MM.1S (cell line): ENCODE measurements at regions not wholly inside any gene's neighbourhood (a gene's known extent, or its start where the extent isn't known, plus 50 kb on each side); places are given as distances from the start of the nearest gene placed in this dataset.
"Not testable (repeated sequence)": the region's sequence is repeated elsewhere in the genome, so short reads cannot be mapped to it uniquely, and the experiment has no call there.

Experiments
- DNase-seq: peaks from one replicate; pipeline ENCODE4 v3.0.0-alpha.2; 2015
- H2AFZ ChIP-seq: fragments of 300-600 bp; sonication (generic); 2 replicates; pipeline ENCODE4 v1.6.0; 2016; ENCODE audit warnings: antibody characterized with exemption, low read length
- H3F3A ChIP-seq: fragments of 300-600 bp; sonication (generic); 2 replicates; pipeline ENCODE4 v1.6.1; 2016; ENCODE audit warnings: mild to moderate bottlenecking, antibody characterized with exemption, low read length, moderate library complexity, mixed read lengths; ENCODE audit not compliant: insufficient read depth
- H3K27ac ChIP-seq: fragments of 300-600 bp; sonication (generic); 2 replicates; pipeline ENCODE4 v1.5.1; 2016; ENCODE audit warnings: mild to moderate bottlenecking, low read length
- H3K27me3 ChIP-seq: fragments of 300-600 bp; sonication (generic); replicated peaks from 2 replicates; pipeline ENCODE4 v1.6.0; 2016; ENCODE audit warnings: low read length; ENCODE audit not compliant: insufficient read depth
- H3K36me3 ChIP-seq: fragments of 300-600 bp; sonication (generic); replicated peaks from 2 replicates; pipeline ENCODE4 v1.6.1; 2016; ENCODE audit warnings: mild to moderate bottlenecking, low read length, mixed read lengths; ENCODE audit not compliant: insufficient read depth
- H3K4me1 ChIP-seq: fragments of 300-600 bp; sonication (generic); 2 replicates; pipeline ENCODE4 v1.6.1; 2016; ENCODE audit warnings: low read length, mixed read lengths
- H3K4me2 ChIP-seq: fragments of 300-600 bp; sonication (generic); 2 replicates; pipeline ENCODE4 v1.6.0; 2016; ENCODE audit warnings: low read depth, low read length
- H3K4me3 ChIP-seq: fragments of 300-600 bp; sonication (generic); 2 replicates; pipeline ENCODE4 v1.5.1; 2016; ENCODE audit warnings: low read length, mixed read lengths
- H3K79me2 ChIP-seq: fragments of 300-600 bp; sonication (generic); 2 replicates; pipeline ENCODE4 v1.6.1; 2016; ENCODE audit warnings: mixed run types, low read length, mixed read lengths
- H3K9ac ChIP-seq: fragments of 300-600 bp; sonication (generic); 2 replicates; pipeline ENCODE4 v1.6.1; 2016; ENCODE audit warnings: low read length, mixed read lengths
- H3K9me2 ChIP-seq: fragments of 300-600 bp; sonication (generic); replicated peaks from 2 replicates; pipeline ENCODE4 v1.6.1; 2016; ENCODE audit warnings: mild to moderate bottlenecking, low read length, mixed read lengths; ENCODE audit not compliant: insufficient read depth
- H3K9me3 ChIP-seq: fragments of 300-600 bp; sonication (generic); replicated peaks from 2 replicates; pipeline ENCODE4 v1.6.1; 2016; ENCODE audit warnings: mild to moderate bottlenecking, low read length, mixed read lengths; ENCODE audit not compliant: insufficient read depth
- H4K20me1 ChIP-seq: fragments of 300-600 bp; sonication (generic); 2 replicates; pipeline ENCODE4 v1.6.1; 2016; ENCODE audit warnings: mild to moderate bottlenecking, low read length, moderate library complexity, mixed read lengths; ENCODE audit not compliant: insufficient read depth
- EZH2 ChIP-seq: fragments of 300-600 bp; sonication (generic); optimal IDR thresholded peaks from 2 replicates; pipeline ENCODE3; 2017; ENCODE audit warnings: low read depth, mild to moderate bottlenecking, antibody characterized with exemption, low read length, mixed read lengths
- EZH2phosphoT487 ChIP-seq: fragments of 300-600 bp; sonication (generic); IDR thresholded peaks from 2 replicates; pipeline ENCODE4 v1.6.1; 2018; ENCODE audit warnings: antibody characterized with exemption, low read length
- TF ChIP-seq, protein P1 (sequence below): fragments of 300-600 bp; sonication (generic); IDR thresholded peaks from 2 replicates; pipeline ENCODE4 v1.5.1; 2016; ENCODE audit warnings: antibody characterized with exemption, low read length, mixed read lengths

DNA sequence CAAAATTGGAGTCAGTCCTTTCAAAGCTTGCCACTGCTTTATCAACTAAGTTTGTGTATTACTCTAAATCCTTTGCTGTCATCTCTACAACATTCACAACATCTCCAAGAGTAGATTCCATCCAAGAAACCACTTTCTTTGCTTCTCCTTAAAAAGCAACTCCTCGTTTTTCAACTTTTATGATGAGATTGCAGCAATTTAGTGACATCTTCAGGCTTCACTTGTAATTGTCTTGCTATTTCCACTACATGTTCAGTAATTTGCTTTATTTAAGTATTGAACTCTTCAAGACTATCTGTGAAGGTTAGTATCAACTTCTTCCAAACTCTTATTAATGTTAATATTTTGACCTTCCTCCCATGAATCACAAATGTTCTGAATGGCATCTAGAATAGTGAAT is 747.9 kb downstream of the TMTC2 start:
- Histone ChIP-seq H3K9ac (no peak overlapping the region), H3K79me2 (no peaks in the 10 kb centered on the region), H3K9me2 (no peaks in the 10 kb centered on the region), H2AFZ (no peak overlapping the region), H3F3A (no peaks in the 10 kb centered on the region), H3K4me2 (no peak overlapping the region), H3K4me1 (no peaks in the 10 kb centered on the region), H4K20me1 (no peaks in the 10 kb centered on the region), H3K27ac (no peak overlapping the region), H3K9me3 (no peaks in the 10 kb centered on the region), H3K27me3 (no peaks in the 10 kb centered on the region), H3K36me3 (no peaks in the 10 kb centered on the region), H3K4me3 (no peak overlapping the region)
- DNase-seq = no peak
- TF ChIP-seq, protein P1, sequence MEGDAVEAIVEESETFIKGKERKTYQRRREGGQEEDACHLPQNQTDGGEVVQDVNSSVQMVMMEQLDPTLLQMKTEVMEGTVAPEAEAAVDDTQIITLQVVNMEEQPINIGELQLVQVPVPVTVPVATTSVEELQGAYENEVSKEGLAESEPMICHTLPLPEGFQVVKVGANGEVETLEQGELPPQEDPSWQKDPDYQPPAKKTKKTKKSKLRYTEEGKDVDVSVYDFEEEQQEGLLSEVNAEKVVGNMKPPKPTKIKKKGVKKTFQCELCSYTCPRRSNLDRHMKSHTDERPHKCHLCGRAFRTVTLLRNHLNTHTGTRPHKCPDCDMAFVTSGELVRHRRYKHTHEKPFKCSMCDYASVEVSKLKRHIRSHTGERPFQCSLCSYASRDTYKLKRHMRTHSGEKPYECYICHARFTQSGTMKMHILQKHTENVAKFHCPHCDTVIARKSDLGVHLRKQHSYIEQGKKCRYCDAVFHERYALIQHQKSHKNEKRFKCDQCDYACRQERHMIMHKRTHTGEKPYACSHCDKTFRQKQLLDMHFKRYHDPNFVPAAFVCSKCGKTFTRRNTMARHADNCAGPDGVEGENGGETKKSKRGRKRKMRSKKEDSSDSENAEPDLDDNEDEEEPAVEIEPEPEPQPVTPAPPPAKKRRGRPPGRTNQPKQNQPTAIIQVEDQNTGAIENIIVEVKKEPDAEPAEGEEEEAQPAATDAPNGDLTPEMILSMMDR = 0 out of 2 replicates have a peak, but pooled peaks have one; percentile 3
- TF ChIP-seq EZH2 = no peak

DNA sequence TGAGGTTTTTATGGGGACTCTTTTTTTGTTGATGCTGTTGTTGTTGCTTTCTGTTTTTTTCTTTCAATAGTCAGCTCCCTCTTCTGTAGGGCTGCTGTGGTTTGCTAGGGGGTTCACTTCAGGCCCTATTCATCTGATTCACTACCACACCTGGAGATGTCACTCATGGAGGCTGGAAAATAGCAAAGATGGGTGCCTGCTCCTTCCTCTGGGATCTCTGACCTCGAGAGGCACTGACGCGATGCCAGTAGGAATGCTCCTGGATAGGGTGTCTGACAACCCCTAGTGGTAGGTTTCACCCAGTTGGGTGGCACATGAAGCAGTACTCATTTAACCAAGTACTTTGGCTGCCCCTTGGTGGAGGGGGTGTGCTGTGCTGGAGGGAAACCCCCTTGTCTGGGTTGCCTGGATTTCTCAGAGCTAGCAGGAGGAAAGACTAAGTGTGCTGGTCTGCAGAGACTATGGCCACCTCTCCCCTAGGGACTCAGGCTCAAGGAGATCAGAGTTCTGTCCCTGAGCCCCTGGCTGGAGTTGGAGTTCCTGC is 745.5 kb downstream of the TMTC2 start:
- Histone ChIP-seq H3K4me1 (no peaks in the 10 kb centered on the region), H3K27ac (no peak overlapping the region), H3K36me3 (no peaks in the 10 kb centered on the region), H3K9me2 (no peaks in the 10 kb centered on the region), H3F3A (no peaks in the 10 kb centered on the region), H2AFZ (no peak overlapping the region), H3K4me2 (no peak overlapping the region), H3K9me3 (no peaks in the 10 kb centered on the region), H3K79me2 (no peaks in the 10 kb centered on the region), H3K4me3 (no peak overlapping the region), H3K9ac (no peak overlapping the region), H3K27me3 (no peaks in the 10 kb centered on the region), H4K20me1 (no peaks in the 10 kb centered on the region)
- no peak for DNase-seq
- TF ChIP-seq EZH2 (no peak), EZH2phosphoT487 (no peak)
- TF ChIP-seq, protein P1 = no peak

DNA sequence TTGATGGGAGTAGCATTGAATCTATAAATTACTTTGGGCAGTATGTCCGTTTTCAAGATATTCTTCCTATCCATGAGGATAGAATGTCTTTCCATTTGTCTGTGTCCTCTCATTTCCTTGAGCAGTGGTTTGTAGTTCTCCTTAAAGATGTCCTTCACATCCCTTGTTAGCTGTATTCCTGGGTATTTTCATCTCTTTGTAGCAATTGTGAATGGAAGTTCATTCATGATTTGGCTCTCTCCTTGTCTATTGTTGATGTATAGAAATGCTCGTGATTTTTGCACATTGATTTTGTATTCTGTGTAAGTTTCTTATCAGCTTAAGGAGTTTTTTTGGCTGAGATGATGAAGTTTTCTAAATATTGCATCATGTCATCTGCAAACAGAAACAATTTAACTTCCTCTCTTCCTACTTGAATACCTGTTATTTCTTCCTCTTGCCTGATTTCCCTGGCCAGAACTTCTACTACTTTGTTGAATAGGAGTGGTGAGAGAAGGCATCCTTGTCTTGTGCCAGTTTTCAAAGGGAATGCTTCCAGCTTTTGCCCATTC is 741.0 kb downstream of the TMTC2 start:
- not testable (repeated sequence) for H3K9me2 ChIP-seq, DNase-seq, H3K4me1 ChIP-seq, H3F3A ChIP-seq, H3K27me3 ChIP-seq, H3K36me3 ChIP-seq, H2AFZ ChIP-seq, H4K20me1 ChIP-seq, H3K79me2 ChIP-seq, H3K4me3 ChIP-seq, H3K27ac ChIP-seq, H3K9me3 ChIP-seq, H3K9ac ChIP-seq, H3K4me2 ChIP-seq

DNA sequence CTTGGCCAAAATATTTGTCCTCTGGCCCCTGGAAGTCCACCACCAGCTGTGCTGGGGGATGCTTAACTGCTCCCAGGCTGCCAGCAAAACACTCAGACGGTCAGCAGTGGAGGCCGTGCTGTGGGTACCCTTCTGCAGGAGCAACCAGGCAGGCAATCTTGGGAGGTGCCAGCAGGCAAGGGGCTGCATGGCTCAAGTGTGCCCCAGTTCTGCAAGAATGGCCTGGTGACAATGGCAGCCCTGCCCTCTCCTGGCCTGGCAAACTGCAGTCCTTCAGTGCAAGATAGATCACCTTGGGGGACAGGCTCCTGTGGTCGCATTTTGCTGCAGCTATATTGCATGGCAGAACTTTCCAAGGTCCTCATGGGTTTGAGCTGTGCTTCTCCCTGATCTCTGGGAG is 728.3 kb downstream of the TMTC2 start:
- TF ChIP-seq, protein P1 = no peak
- no peak for TF ChIP-seq EZH2
- DNase-seq = no peak
- Histone ChIP-seq H3K4me3 (no peak overlapping the region), H2AFZ (no peak overlapping the region), H3K4me2 (no peak overlapping the region), H3K9me2 (no peaks in the 10 kb centered on the region), H3K27me3 (no peaks in the 10 kb centered on the region), H3K9ac (no peak overlapping the region), H4K20me1 (no peaks in the 10 kb centered on the region), H3K27ac (no peak overlapping the region), H3K4me1 (no peaks in the 10 kb centered on the region), H3F3A (no peaks in the 10 kb centered on the region), H3K79me2 (no peaks in the 10 kb centered on the region), H3K9me3 (no peaks in the 10 kb centered on the region), H3K36me3 (no peaks in the 10 kb centered on the region)
